ENCODE measurements at regions not wholly inside any gene's neighbourhood (a gene's known extent, or its start where the extent isn't known, plus 50 kb on each side); places are given as distances from the start of the nearest gene placed in this dataset.

- no peak for DNase-seq
Measured at GRCh38 chr10:10479465-10479864, 538.2 kb upstream of the CELF2 start.

- peak; percentile 39 for DNase-seq
Measured at GRCh38 chr10:10482613-10483012, 535.1 kb upstream of the CELF2 start.

DNA sequence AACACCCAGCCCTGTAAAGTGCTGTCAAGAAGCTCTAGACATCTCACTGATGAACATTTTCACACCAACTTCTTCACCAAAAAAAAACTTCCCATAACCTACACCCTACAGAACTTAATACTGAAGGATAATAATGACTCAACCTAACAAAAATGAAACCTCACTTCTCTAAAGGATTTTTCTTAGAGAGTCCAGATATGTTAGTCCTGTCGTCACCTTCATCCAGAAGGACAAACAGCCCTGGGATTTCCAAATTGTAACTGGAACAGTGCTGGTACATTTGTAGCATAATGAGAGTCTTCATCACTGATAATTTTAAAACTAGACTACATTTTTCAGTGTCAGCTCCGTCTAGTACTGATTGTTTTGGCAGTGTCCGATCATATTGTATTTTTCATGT is 528.6 kb upstream of the CELF2 start:
- no peak for DNase-seq

DNA sequence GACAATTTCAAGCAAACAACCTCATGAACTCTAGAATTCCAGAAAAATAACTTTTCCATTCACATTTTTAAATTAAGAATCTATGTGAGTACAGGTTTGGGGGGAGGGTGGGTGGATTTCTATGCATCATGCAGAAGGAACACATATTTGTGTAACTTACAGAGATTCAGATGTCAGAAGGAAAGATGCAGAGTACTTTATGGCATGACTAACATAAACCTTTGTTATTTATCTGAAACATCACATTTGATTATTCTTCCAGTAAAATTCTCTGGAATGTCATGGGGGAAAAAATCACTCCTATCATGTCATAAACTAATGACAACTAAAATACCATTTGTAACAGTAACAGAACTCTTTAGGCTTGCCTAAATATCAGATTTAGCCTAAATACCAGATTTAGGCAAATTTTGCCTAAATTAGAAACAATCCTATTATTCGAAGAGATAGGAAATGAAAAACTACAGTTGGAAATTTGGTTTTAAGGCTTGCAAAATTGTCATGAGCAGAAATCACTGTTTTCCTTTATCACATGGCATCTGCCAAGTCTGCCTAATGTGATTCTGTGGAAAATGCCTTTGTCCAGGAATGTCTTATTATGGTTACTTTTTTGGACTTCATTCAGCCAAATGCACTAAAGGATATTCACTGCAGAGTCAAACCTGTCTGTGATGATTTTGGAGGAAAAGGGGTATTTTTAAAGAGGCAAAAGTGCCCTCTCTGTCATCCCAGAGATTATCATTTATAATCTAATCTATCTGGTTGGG is 527.7 kb upstream of the CELF2 start:
- no peak for DNase-seq

- DNase-seq: no peak
Measured at GRCh38 chr10:10490581-10490980, 527.1 kb upstream of the CELF2 start.

DNA sequence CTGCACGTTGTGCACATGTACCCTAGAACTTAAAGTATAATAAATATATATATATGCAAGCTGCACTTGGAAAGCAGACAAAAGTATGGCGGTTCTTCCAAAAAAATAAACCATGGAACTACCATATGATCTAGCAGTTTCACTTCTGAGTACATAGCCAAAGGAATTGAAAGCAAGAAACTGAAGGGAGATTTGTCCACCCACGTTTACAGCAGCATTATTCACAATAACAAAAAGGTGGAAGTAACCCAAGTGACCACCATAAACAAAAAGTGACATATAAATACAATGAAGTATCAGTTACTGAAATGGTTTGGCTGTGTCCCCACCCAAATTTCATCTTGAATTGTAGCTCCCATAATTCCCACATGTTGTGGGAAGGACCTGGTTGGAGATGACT is 525.3 kb upstream of the CELF2 start:
- no peak for DNase-seq

GRCh38 chr10:10493833-10494232 is 523.8 kb upstream of the CELF2 start:
- no peak for DNase-seq

DNA sequence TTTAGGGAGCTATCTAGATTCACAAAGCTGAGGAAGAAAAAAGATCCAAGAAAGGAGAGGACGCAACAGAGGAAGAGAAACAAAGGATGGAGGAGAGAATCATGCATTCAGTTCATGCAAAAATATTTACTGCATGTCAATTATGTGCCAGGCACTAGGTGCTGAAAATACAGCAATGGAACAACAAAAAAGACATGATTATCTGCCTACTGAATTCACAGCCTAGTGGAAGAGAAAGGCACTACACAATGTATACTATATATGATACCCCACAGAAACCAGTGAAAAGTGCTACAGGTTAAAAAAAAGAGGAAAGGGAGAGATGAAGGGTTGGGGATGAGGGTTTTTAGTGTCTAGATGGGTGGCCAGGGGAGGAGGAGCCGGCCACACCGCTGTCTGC is 520.4 kb upstream of the CELF2 start:
- no peak for DNase-seq

DNA sequence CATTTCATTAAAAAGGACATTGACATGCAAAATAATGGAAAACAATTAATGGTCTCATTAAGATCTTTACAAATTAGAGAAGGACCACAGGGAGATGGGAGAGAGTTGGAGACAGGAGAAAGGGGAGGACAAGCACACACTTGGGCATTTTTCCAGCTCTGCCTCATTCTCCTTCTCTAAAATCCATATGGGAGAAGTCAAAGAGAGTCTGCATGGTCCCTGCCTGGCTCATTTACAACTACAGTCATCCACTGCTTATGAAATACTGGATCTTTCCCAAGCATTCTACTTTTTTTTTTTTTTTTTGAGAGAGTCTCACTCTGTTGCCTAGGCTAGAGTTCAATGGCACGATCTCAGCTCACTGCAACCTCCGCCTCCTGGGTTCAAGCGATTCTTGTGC is 518.9 kb upstream of the CELF2 start:
- DNase-seq: no peak

DNA sequence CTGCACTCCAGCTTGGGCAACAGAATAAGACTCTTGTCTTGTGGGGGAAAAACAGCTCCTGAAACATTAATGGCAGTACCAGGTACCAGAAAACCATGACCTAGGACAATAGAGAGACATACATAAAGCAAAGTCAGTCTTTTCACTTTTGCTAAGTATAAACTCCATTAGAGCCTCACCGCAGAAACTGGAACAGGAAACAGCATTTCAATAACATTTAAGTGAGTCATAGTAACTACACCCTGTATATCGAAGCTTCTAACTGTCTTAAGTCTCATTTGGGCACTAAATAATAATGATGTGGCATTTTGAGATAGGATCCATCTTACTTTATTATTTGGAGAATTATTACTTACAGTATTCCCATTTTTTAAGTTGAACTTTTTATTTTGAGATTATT is 517.8 kb upstream of the CELF2 start:
- no peak for DNase-seq

DNA sequence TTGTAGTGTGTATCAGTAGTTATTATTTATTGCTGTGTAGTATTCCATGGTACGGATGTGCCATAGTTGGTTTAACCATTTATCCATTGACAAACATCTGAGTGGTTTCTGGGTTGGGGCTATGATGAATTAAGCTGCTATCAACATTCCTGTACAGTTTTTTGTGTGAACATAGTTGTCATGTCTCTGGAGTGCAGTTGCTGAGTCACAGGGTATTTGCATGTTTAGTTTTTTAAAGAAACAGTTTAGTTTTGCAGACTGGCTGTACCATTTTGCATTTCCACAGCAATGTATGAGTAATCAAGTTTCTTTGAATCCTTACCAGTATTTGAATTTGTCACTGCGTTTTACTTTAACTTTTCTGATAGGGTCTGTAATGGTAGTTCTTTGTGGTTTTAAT is 516.7 kb upstream of the CELF2 start:
- DNase-seq: no peak

DNA sequence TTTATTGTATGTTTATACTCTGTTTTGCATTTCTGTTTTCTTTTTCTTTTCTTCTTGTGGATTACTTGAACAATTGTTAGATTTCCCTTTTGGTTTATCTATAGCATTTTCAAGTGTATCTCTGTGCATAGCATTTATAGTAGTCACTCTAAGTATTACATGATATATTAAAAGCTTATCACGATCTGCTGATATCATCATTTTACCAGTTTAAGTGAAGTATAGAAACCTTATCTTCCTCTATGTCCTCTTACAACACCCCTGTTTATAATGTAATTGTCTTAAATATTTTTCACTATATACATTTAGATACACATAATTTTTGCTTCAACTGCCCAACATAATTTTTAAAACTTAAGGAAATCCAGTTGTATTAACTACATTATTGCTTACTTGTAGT is 513.9 kb upstream of the CELF2 start:
- no peak for DNase-seq

DNA sequence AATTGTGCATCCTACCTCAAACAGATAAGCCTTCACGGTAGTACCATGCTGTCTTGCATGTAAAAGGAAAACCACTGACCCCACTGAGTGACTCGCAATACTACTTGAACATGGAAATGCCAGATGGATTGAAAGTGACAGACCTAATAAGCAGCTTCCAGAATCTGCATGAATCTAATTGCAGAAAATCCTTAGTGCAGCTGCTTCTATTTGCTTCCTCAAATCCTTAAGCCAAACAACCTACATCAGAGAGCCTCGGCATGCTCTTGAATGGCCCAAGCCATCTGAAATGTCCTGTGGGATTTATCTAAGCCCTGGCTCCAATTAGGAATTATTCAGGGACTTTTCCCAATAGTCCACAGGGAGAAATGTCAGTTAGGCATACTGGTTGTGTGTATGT is 509.5 kb upstream of the CELF2 start:
- no peak for DNase-seq

DNA sequence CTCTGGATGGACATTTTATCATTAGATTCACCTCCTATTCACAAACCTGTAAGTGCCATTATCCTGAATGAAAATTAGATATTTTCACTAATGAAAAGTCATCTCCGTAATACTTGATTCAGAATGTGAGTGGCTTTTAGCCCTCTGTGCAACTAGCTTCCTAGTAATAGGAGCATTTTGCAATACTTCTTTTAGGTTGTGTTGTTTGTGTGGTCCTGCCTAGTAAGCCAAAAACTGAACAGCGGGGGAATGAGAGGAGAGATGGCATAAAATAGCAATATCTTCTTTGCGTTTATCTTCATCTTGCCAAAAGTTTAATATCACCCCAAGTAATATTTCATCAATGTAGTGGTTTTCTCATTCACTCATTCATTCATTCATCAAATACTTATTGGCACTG is 507.5 kb upstream of the CELF2 start:
- no peak for DNase-seq

GRCh38 chr10:10513067-10513466 is 504.6 kb upstream of the CELF2 start:
- DNase-seq: no peak

GRCh38 chr10:10513898-10514297 is 503.8 kb upstream of the CELF2 start:
- no peak for DNase-seq

- no peak for DNase-seq
Measured at GRCh38 chr10:10514797-10515196, 502.9 kb upstream of the CELF2 start.

DNA sequence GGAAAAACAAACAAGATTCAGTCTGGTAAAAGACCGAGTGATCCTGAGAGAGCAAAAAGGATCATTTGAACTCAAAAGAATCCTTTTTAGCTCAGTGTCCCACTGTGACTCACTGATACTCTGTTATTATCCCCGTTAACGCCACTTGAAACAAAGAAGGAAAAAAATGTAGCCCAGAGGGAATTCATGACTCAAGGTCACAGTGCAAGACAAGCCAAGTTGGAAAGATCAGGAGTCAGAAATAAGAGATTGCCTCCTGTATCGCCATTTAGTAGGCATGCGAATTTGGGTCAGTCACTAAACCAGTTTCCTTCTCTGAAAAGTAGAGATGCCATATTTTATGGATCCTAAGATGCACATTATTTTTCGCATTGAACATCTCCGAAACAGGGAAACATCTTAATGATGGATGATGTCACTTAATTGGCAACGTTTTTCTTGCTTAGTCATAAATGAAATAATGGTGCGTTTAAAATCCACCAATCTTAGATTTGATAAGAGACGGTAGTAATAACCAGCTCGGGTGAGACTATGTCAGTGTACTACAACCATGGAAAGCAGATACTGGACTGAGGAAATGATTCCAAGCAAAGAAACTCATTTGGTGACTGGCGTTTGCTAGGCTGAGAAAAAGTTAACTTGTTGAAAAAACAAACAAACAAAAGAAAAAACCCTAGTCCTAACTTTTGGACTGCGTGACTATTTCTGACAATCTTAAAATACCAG is 502.0 kb upstream of the CELF2 start:
- DNase-seq: no peak

DNA sequence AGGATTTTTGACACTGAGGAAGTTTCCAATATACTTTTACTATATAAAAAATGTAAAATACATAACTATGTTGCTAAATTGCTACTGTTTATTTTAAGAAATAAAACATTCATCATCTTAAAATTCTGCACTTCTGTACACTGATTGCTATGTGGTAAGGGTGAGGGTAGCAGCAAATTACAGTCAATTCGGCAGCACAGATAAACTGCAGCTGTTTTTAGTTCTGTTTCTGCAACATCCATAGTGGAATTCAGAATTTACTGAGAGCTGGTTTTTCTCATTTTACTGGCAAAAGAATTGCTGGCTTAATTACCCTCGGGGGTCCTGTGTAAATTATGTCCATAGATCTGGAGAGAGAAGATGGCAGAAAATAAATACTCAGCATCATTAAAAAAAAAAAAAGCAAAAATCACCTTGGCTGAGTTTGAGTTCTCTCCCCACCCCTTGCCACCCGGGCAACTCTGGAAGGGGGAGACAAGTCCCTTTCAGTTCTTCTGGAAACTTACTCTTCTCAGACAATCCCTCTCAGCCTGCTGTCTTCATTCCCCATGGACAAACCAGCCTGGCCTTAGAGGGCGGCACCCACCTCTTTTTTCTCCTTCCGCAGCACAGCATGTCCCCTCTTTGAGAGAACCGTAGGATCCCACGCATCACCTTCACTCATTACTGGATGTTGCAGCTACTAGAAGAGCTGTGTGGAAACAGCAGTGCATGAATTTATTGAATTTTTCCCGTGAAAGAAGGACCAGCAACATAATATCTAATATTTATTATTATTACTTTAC is 501.1 kb upstream of the CELF2 start:
- DNase-seq: no peak

DNA sequence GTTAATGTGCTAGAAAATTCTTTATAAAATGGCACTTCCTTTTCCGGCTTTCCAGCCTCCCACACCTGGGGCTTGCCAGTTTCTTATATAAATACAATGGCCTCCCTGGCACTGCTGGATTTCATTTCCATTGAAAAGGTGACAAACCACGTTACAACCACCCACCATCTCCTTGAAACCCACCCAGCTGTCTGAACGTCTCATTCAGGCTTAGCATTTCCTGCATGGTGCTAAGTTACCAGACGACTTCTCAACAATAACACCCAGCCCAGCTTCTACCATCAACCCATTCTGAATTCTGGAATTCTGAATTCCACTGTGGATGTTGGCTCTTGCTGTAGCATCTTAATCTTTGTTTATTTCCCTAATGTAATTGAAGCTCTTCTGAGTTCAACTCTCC is 499.8 kb upstream of the CELF2 start:
- no peak for DNase-seq

GRCh38 chr10:10519674-10520073 is 498.0 kb upstream of the CELF2 start:
- no peak for DNase-seq

DNA sequence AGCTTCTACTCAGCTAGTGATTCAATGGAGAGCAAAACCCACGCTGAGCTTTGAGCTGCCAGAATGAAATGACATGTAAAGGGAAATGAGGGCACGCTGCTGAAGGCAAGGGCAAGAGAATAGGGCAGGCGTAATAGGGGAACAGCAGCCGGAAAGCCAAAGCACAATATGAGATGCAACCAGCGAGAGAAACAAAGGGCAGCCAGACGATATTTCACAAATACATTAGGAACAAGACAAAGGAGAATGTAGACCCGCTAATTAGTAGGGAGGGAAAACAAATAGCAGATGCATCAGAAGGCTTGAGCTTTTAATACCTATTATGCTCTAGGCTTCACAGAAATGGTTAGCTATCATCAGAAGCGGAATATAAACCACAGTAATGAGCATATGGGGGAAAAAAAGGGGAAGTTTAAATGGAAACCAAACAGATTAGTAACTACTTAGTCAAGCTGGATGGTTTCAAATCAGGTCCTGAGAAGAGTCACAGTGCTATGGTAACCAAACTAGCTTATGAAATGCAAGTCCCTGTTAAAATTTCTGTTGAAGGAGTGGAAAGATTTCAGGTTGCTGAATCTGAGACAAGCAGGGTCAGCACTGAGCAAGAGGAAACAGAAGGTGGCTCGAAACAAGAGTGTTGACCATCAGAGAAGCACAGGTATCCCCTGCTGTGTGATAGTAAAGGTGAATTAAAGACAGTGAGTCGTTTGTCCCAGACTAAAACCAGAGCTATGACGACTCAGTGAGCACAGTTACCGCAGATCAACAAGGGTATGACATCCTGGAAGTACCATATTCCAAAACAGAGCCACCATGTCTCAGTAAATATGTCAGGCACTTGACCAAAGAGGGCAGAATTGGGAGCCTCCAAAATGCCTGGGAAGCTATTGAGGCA is 496.9 kb upstream of the CELF2 start:
- DNase-seq: no peak

GRCh38 chr10:10526846-10527245 is 490.8 kb upstream of the CELF2 start:
- DNase-seq: no peak

Measured in NCI-H774 (cell line).